Tibial nerve (tissue), 4 donors: ENCODE measurements at regions not wholly inside any gene's neighbourhood (a gene's known extent, or its start where the extent isn't known, plus 50 kb on each side); places are given as distances from the start of the nearest gene placed in this dataset.

Source experiments
- CTCF ChIP-seq, 5 experiments: fragments of 200-600 bp in 3 of 5; fragments of 450-650 bp in 2 of 5; sonication (generic) in 3 of 5; IDR thresholded peaks; one replicate each; pipeline ENCODE4 v1.5.1; 2016 to 2019; ENCODE audit warnings: antibody characterized with exemption in 5 of 5, mild to moderate bottlenecking in 3 of 5, moderate library complexity in 2 of 5
- EP300 ChIP-seq, 2 donors: sonication (generic); formaldehyde crosslinking; IDR thresholded peaks; one replicate each; pipeline ENCODE4 v1.6.1; 2017; ENCODE audit warnings: antibody characterized with exemption in 2 of 2, mild to moderate bottlenecking in 1 of 2
- POLR2A ChIP-seq, 2 donors: fragments of 450-650 bp; IDR thresholded peaks; one replicate each; pipeline ENCODE4 v1.6.1; 2017; ENCODE audit warnings: antibody characterized with exemption in 2 of 2, mild to moderate bottlenecking in 2 of 2, moderate library complexity in 2 of 2

GRCh38 chr9:80964374-80964773 lies 725.0 kb downstream of the TLE1 start:
- TF ChIP-seq CTCF (IDR thresholded peaks at IDR 0.05) (no peak), POLR2A (IDR thresholded peaks at IDR 0.05) (no peak), EP300 (IDR thresholded peaks at IDR 0.05) (no peak)
